ENCODE measurements at regions not wholly inside any gene's neighbourhood (a gene's known extent, or its start where the extent isn't known, plus 50 kb on each side); places are given as distances from the start of the nearest gene placed in this dataset.

- H3K9me3 ChIP-seq (ENCODE audit: control insufficient read depth in 2 of 3, low read length in 3 of 3): no peaks in the 10 kb centered on the region
- no peaks in the 10 kb centered on the region for H3K4me1 Mint-ChIP-seq
- no peaks in the 10 kb centered on the region for H3K36me3 Mint-ChIP-seq
- peaks cover 0 to 14% (median 6%) of the 10 kb centered on the region in 5 donors for H3K27me3 Mint-ChIP-seq
- H3K27ac Mint-ChIP-seq: no peak overlapping the region
- intact Hi-C loops (cut with micrococcal nuclease): no loop called here
- H3K27me3 ChIP-seq (ENCODE audit: control insufficient read depth in 2 of 2, insufficient read depth in 2 of 2, low read length in 2 of 2): no peaks in the 10 kb centered on the region
- H3K36me3 ChIP-seq (ENCODE audit: control insufficient read depth in 2 of 3, insufficient read depth in 3 of 3, low read length in 3 of 3): no peaks in the 10 kb centered on the region
- H3K4me3 Mint-ChIP-seq: no peak overlapping the region
- peaks cover 0 to 2% (median 0%) of the 10 kb centered on the region in 11 donors for H3K9me3 Mint-ChIP-seq
- DNase-seq: no peak
- H3K4me1 ChIP-seq (ENCODE audit: control insufficient read depth in 2 of 2, insufficient read depth in 2 of 2, low read length in 2 of 2): no peaks in the 10 kb centered on the region
- ChIA-PET POLR2A (no interaction called here), CTCF (no interaction called here)
- no peak overlapping the region for H3K27ac ChIP-seq (ENCODE audit: low read depth, low read length)
- ATAC-seq: no peak
- H3K4me3 ChIP-seq (ENCODE audit: low read length): no peak overlapping the region
Measured at GRCh38 chr4:3689006-3689405, 77.2 kb upstream of the ADRA2C start.

GRCh38 chr4:3688018-3688998 lies 77.9 kb upstream of the ADRA2C start:
- Mint-ChIP-seq H3K4me1 (no peaks in the 10 kb centered on the region), H3K36me3 (no peaks in the 10 kb centered on the region), H3K4me3 (no peak overlapping the region), H3K27me3 (peaks cover 0 to 11% (median 6%) of the 10 kb centered on the region in 5 donors), H3K27ac (no peak overlapping the region), H3K9me3 (peaks cover 0 to 2% (median 0%) of the 10 kb centered on the region in 11 donors)
- H3K27me3 ChIP-seq (ENCODE audit: control insufficient read depth in 2 of 2, insufficient read depth in 2 of 2, low read length in 2 of 2): no peaks in the 10 kb centered on the region
- CTCF ChIA-PET: no interaction called here
- no peaks in the 10 kb centered on the region for H3K9me3 ChIP-seq (ENCODE audit: control insufficient read depth in 2 of 3, low read length in 3 of 3)
- POLR2A ChIA-PET: no interaction called here
- DNase-seq (no peak), ATAC-seq (no peak)
- no peaks in the 10 kb centered on the region for H3K36me3 ChIP-seq (ENCODE audit: control insufficient read depth in 2 of 3, insufficient read depth in 3 of 3, low read length in 3 of 3)
- intact Hi-C loops (cut with micrococcal nuclease): no loop called here
- no peak overlapping the region for H3K27ac ChIP-seq (ENCODE audit: low read depth, low read length)
- H3K4me3 ChIP-seq (ENCODE audit: low read length): no peak overlapping the region
- H3K4me1 ChIP-seq (ENCODE audit: control insufficient read depth in 2 of 2, insufficient read depth in 2 of 2, low read length in 2 of 2): no peaks in the 10 kb centered on the region

- H3K9me3 ChIP-seq (ENCODE audit: control insufficient read depth in 2 of 3, low read length in 3 of 3): no peaks in the 10 kb centered on the region
- intact Hi-C loops (cut with micrococcal nuclease): no loop called here
Measured at GRCh38 chr4:3687538-3687937, 78.6 kb upstream of the ADRA2C start.

GRCh38 chr4:3686753-3687152 lies 79.4 kb upstream of the ADRA2C start:
- no peaks in the 10 kb centered on the region for H3K9me3 ChIP-seq (ENCODE audit: control insufficient read depth in 2 of 3, low read length in 3 of 3)
- POLR2A ChIA-PET: no interaction called here
- H3K9me3 Mint-ChIP-seq: no peaks in the 10 kb centered on the region

More at GRCh38 chr4:3687538-3687937, 78.6 kb upstream of the ADRA2C start:
- Histone ChIP-seq H3K36me3 (ENCODE audit: control insufficient read depth in 2 of 3, insufficient read depth in 3 of 3, low read length in 3 of 3) (no peaks in the 10 kb centered on the region), H3K4me1 (ENCODE audit: control insufficient read depth in 2 of 2, insufficient read depth in 2 of 2, low read length in 2 of 2) (no peaks in the 10 kb centered on the region), H3K27me3 (ENCODE audit: control insufficient read depth in 2 of 2, insufficient read depth in 2 of 2, low read length in 2 of 2) (no peaks in the 10 kb centered on the region), H3K4me3 (ENCODE audit: low read length) (no peak overlapping the region), H3K27ac (ENCODE audit: low read depth, low read length) (no peak overlapping the region)
- Mint-ChIP-seq H3K4me3 (no peak overlapping the region), H3K36me3 (no peaks in the 10 kb centered on the region), H3K4me1 (no peaks in the 10 kb centered on the region), H3K27ac (no peak overlapping the region), H3K27me3 (peaks cover 0 to 11% (median 6%) of the 10 kb centered on the region in 5 donors), H3K9me3 (peaks cover 0 to 2% (median 0%) of the 10 kb centered on the region in 11 donors)
- POLR2A ChIA-PET: no interaction called here
- no peak for ATAC-seq
- DNase-seq: no peak
- CTCF ChIA-PET: no interaction called here

GRCh38 chr4:3685081-3685645 lies 81.0 kb upstream of the ADRA2C start:
- ChIA-PET CTCF (no interaction called here), POLR2A (no interaction called here)
- H3K27ac ChIP-seq (ENCODE audit: low read depth, low read length): no peak overlapping the region
- no peaks in the 10 kb centered on the region for H3K9me3 ChIP-seq (ENCODE audit: control insufficient read depth in 2 of 3, low read length in 3 of 3)
- peaks cover 0 to 15% (median 11%) of the 10 kb centered on the region in 5 donors for H3K27me3 Mint-ChIP-seq
- no peak overlapping the region for H3K27ac Mint-ChIP-seq
- no peaks in the 10 kb centered on the region for H3K4me1 Mint-ChIP-seq
- no peak for ATAC-seq
- no peak overlapping the region for H3K4me3 ChIP-seq (ENCODE audit: low read length)
- no peaks in the 10 kb centered on the region for H3K27me3 ChIP-seq (ENCODE audit: control insufficient read depth in 2 of 2, insufficient read depth in 2 of 2, low read length in 2 of 2)
- no peak for DNase-seq
- H3K36me3 Mint-ChIP-seq: no peaks in the 10 kb centered on the region
- intact Hi-C loops (cut with micrococcal nuclease): no loop called here
- no peaks in the 10 kb centered on the region for H3K36me3 ChIP-seq (ENCODE audit: control insufficient read depth in 2 of 3, insufficient read depth in 3 of 3, low read length in 3 of 3)
- no peaks in the 10 kb centered on the region for H3K4me1 ChIP-seq (ENCODE audit: control insufficient read depth in 2 of 2, insufficient read depth in 2 of 2, low read length in 2 of 2)
- no peaks in the 10 kb centered on the region for H3K9me3 Mint-ChIP-seq
- H3K4me3 Mint-ChIP-seq: no peak overlapping the region

More at GRCh38 chr4:3686753-3687152, 79.4 kb upstream of the ADRA2C start:
- H3K27ac ChIP-seq (ENCODE audit: low read depth, low read length): no peak overlapping the region
- ATAC-seq (no peak), DNase-seq (no peak)
- H3K27me3 Mint-ChIP-seq: peaks cover 0 to 11% (median 7%) of the 10 kb centered on the region in 5 donors
- no peak overlapping the region for H3K27ac Mint-ChIP-seq
- intact Hi-C loops (cut with micrococcal nuclease): no loop called here
- no peak overlapping the region for H3K4me3 ChIP-seq (ENCODE audit: low read length)
- no peaks in the 10 kb centered on the region for H3K4me1 ChIP-seq (ENCODE audit: control insufficient read depth in 2 of 2, insufficient read depth in 2 of 2, low read length in 2 of 2)
- H3K36me3 ChIP-seq (ENCODE audit: control insufficient read depth in 2 of 3, insufficient read depth in 3 of 3, low read length in 3 of 3): no peaks in the 10 kb centered on the region
- no peaks in the 10 kb centered on the region for H3K4me1 Mint-ChIP-seq
- H3K27me3 ChIP-seq (ENCODE audit: control insufficient read depth in 2 of 2, insufficient read depth in 2 of 2, low read length in 2 of 2): no peaks in the 10 kb centered on the region
- no peak overlapping the region for H3K4me3 Mint-ChIP-seq
- no peaks in the 10 kb centered on the region for H3K36me3 Mint-ChIP-seq
- CTCF ChIA-PET: no interaction called here

GRCh38 chr4:3684546-3684945 lies 81.6 kb upstream of the ADRA2C start:
- Histone ChIP-seq H3K4me3 (ENCODE audit: low read length) (no peak overlapping the region), H3K9me3 (ENCODE audit: control insufficient read depth in 2 of 3, low read length in 3 of 3) (no peaks in the 10 kb centered on the region), H3K36me3 (ENCODE audit: control insufficient read depth in 2 of 3, insufficient read depth in 3 of 3, low read length in 3 of 3) (no peaks in the 10 kb centered on the region), H3K4me1 (ENCODE audit: control insufficient read depth in 2 of 2, insufficient read depth in 2 of 2, low read length in 2 of 2) (no peaks in the 10 kb centered on the region), H3K27ac (ENCODE audit: low read depth, low read length) (no peak overlapping the region), H3K27me3 (ENCODE audit: control insufficient read depth in 2 of 2, insufficient read depth in 2 of 2, low read length in 2 of 2) (no peaks in the 10 kb centered on the region)
- Mint-ChIP-seq H3K27ac (no peak overlapping the region), H3K4me1 (no peaks in the 10 kb centered on the region), H3K4me3 (no peak overlapping the region), H3K9me3 (no peaks in the 10 kb centered on the region), H3K36me3 (no peaks in the 10 kb centered on the region), H3K27me3 (peaks cover 0 to 15% (median 11%) of the 10 kb centered on the region in 5 donors)
- ChIA-PET POLR2A (no interaction called here), CTCF (no interaction called here)
- ATAC-seq (no peak), DNase-seq (no peak)
- intact Hi-C loops (cut with micrococcal nuclease): no loop called here

All from naive thymus-derived CD4-positive, alpha-beta T cell (primary cell).